Adipose tissue (tissue), 3 donors: ENCODE measurements at regions not wholly inside any gene's neighbourhood (a gene's known extent, or its start where the extent isn't known, plus 50 kb on each side); places are given as distances from the start of the nearest gene placed in this dataset.

Source experiments
- H3K27ac ChIP-seq: one replicate; pipeline ENCODE4 v1.5.1; 2013; ENCODE audit warnings: low read depth, low read length
- WGBS, 3 donors: extraction: QIAGEN DNeasy Blood & Tissue Kit; methylation state at CpG; one replicate each; pipeline ENCODE4 v1.1.7; 2013; 5-methylcytosine and 5-hydroxymethylcytosine counted together
- donor health status: healthy with polysubstance abuse.
- donor health status: Bipolar disorder and iron deficiency.
- donor health status: healthy.

DNA sequence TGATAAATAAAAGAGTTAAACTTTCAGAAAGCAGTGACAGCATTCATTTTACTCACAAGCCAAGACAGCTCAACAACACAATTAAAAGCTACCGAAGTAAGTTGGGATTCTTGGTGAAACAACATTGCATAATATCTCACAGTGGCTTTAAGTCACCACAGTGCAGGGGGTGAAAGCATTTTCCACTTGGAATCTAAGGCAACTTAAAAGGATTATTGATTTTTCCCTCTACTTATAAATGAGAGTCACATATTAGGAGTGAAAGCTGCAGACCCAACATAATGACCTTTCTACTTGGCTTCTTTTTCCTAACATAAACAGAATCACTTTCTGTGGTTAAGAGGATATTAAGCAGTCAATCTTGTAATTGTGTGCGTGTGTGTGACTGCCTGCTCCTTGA lies 536.6 kb upstream of the CXADR start:
- WGBS, 3 donors: 20 to 46% (median 40%) methylated on average over 2 of the region's 2 CpGs
- H3K27ac ChIP-seq: no peak overlapping the region

DNA sequence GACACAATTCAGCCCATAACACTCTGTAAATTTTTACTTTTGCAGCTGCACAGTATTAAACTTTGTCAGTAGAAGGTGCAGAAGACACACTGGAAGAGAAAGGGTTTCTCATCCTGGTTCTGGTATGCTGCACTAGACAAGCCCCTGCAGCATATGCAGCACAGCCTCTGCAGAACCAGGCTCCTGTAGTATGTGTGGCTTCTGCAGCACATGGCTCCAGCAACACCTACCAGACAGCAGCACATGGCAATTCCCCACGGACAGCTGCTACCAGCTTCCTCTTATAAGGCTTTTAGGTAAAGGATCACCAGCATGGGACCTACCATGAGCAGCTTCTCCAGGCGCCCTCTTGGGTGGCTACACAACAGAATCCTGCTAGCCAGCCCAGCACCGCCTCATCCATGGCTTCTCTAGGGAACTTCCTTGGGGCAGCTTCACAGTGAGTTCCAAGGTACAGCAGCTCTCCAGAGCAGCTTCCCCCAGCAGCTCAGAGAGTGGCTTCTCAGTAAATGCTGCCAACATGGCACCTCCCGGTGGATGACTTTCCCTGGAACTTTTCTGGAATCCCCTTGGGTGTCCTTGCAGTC lies 534.4 kb upstream of the CXADR start:
- no peak overlapping the region for H3K27ac ChIP-seq
- WGBS, 3 donors: 84 to 87% (median 85%) methylated on average over 4 of the region's 4 CpGs

DNA sequence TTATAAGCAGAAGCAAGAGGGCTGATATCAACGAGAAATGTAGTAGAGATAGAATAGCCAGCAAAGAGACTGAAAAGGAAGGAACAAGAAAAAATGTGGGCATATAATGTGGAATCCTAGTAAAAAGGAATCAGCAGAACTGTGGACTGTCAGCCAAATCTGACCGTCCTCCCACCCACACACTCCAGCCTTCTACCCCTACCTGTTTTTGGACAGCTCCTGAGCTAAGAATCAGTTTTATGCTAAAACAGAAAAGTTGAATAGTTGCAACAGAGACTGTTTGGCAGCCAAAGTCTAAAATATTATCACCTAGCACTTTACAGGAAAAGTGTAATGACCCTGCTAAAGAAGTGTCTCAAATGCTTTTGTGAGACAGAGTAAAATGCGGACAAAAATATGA lies 533.3 kb upstream of the CXADR start:
- 78 to 81% (median 80%) methylated on average over 3 of the region's 3 CpGs for WGBS, 3 donors
- no peak overlapping the region for H3K27ac ChIP-seq

GRCh38 chr21:16983420-16983819 lies 529.4 kb upstream of the CXADR start:
- no peak overlapping the region for H3K27ac ChIP-seq

DNA sequence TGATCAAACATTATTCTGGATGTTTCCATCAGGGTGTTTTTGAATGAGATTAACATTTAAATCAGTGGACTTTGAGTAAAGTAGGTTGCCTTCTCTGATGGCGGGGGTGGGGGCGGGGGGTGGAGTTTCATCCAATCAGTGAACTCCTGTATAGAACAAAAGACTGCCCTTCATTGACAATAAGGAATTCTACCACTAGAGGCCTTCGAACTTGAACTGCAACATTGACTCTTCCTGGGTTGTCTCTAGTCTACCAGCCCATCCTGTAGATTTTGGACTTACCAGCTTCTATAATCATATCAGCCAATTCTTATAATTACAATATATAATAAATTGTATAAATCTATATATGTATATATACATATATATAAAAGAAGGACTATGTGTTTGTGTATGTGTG lies 520.4 kb upstream of the CXADR start:
- H3K27ac ChIP-seq: no peak overlapping the region
- 69 to 85% (median 79%) methylated on average over 3 of the region's 3 CpGs for WGBS, 3 donors

DNA sequence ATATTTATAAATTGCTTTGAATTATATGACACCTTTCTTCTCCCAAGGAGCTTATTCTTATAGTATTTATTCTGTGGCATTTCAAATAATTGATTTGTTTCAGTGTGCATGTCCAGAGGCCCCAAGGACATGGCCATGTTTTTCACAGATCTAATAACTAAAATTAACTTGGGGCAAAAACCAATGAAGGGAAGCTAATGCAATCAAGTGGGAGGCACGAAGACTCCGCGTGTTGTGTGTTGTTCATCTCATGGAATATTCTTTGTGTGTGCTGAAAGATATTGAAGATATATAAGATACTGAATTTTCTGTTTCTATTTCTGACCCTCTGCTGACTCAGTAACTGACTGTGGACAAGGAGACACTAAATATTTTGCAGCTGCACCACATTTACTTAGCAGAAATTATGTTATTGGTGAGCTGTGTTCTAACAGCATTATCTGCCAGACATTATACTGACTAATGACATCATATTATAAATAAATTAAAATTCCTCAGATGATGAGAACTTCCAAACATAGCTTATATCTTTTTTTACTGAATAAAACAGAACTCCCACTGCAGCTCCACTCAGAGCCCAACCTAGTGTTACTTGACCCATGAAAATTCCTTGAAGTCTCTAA lies 519.3 kb upstream of the CXADR start:
- WGBS, 3 donors: 74 to 85% (median 84%) methylated on average over 3 of the region's 3 CpGs

DNA sequence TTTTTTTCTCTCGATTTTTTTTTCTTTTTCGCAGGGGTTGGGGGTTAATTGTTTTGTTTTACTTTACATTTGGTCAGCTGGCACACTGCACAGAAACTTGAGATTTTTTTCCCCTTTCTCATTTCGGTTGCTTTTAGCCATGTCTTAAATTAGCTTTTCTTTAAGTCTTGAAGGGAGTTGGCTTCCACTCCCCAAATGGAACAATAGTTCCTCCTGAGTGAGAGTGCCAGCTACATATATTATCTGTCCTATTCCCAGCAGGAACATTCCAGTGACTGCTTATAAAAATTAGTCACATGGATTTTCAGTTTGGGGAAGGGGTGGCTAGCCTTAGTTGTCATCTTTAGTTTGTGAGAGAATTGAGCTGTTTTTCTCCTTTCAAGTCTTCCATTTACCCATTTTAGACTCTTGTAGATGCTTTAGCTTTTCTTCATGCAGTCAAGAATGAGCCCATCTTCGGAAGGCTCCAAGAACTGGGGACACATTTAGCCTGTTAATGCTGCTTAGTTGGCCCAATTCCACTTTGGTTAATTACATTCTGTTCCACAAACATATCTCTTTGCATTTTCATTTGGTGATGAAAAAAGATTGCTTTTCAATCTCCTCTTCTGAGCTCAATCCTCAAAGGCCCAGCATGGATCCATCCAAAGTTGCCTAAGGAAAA lies 510.1 kb upstream of the CXADR start:
- 68 to 82% (median 77%) methylated on average over 4 of the region's 4 CpGs for WGBS, 3 donors
- no peak overlapping the region for H3K27ac ChIP-seq

More for the DNA sequence above, 519.3 kb upstream of the CXADR start:
- H3K27ac ChIP-seq: no peak overlapping the region

DNA sequence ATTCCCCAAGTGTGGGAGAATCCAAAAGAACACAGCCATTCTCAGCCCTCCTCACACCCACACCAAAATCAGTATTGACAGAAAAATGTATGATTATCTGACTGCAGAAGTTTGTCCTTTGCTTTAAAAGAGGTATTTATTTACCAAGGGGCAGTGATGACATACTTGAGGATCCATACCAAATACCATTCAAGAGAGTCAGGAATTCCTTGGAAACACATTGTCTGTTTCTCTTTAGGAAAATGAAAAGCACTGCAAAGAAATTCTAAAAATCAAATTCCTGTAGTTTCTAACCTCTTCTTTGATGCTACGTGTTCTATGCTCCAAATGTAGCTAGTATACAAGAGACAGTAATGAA lies 509.6 kb upstream of the CXADR start:
- 66 to 72% (median 69%) methylated on average over 1 of the region's 1 CpG for WGBS, 3 donors
- H3K27ac ChIP-seq: no peak overlapping the region

DNA sequence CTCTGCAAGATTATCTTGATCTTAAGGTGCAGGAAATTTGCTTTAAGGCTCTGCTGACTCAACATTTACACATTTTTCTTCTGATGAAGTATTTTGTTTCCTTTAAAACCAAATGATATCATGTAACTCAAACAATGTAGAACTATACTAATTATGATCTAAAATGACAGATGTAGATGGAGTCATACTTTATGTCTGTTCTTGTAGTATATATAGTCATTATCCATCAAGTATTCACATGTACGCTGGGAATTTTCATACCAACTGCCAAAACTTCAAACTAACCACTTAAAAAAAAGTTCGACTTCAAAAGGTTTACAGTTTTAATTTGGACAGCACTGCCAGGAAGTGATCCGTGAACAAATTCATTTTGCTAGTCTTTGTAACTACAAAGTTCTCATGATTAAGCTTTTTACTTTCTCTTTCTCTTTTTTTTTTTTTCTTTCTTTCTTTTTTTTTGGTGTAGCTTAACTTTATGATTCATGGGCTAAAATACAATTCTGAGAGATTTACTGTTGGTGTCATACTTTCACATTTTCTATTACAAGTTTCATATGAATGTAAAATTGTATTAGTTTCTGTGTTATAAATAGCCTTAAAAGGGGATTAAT lies 509.0 kb upstream of the CXADR start:
- WGBS, 3 donors: 5 to 46% (median 12%) methylated on average over 3 of the region's 3 CpGs
- H3K27ac ChIP-seq: no peak overlapping the region

DNA sequence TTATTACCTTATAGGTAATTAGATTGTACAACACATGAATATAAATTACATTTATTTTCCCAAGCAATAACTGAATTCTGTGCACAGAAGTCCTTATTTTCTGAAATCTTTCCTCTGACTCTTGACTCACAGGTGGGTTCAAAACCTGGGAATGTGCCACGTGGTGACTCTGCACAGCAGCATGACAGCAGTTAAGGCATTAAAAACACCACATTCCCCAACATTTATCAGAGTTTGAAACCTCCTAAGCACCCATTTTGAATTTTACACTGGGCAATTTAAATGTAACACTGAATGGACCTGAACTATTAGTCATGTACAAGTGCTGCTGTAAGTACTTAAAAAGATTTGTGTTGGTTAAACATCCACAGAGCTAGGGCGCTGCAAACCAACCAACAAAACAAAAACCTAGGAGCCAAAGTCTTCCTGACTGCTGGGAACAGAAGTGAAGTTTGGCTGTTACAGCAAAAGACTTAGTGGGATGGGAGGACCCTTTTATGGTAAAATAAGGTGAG lies 480.6 kb upstream of the CXADR start:
- H3K27ac ChIP-seq: no peak overlapping the region
- 33 to 70% (median 66%) methylated on average over 2 of the region's 2 CpGs for WGBS, 3 donors

GRCh38 chr21:17044696-17045095 lies 468.1 kb upstream of the CXADR start:
- WGBS, 3 donors: 52 to 75% (median 72%) methylated on average over 3 of the region's 3 CpGs
- H3K27ac ChIP-seq: no peak overlapping the region

DNA sequence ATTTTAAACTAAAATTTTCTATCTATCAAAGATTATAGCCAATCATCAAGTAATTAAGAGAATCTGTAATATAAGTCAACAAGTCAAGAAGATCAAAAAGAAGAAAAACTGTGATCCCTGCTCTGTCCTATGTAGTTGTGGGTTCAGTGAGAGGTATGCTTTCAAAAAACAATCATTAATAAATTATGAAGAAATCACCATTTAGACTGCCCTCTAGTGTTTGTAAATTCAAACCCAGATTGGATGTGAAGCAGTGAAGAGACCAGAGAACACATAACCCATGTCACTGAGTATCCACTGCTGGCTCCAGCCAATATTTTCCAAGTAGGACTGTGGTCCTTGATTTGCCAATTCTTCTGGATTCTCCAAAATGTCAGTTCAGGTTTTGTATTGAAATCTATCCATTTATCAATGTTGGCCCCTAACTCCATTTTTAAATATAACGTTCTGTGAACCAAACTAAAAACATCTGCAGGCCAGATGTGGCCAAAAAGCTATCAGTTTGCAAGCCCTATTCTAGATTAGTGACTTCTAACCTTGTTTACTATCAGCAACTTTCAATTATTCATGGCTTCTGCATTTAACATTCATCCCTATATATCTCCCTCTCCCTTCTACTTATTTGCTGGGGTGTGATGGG lies 467.5 kb upstream of the CXADR start:
- WGBS, 3 donors: 0 to 59% (median 36%) methylated on average over 1 of the region's 1 CpG
- H3K27ac ChIP-seq: no peak overlapping the region

- no peak overlapping the region for H3K27ac ChIP-seq
- 58 to 80% (median 71%) methylated on average over 3 of the region's 3 CpGs for WGBS, 3 donors
Measured at GRCh38 chr21:17048974-17049373, 463.9 kb upstream of the CXADR start.

DNA sequence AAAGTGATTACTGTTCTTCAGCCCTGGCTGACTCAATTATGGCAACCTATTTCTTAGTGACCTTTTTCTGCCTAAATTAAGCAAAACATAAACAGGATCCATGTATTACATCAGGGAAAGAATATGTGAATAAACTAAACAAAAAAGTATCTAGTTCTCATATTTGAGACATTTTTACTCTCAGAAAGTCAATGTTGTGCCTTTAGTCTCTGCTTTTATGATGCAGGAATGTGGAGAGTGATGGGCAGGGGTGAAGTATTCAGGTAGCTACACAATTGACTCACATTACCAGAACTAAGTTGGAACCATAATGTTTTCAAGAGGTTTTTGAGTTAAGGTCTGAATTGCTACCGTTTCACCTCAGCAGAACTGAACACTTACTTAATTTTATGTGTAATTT lies 462.7 kb upstream of the CXADR start:
- 75 to 89% (median 78%) methylated on average over 1 of the region's 1 CpG for WGBS, 3 donors

DNA sequence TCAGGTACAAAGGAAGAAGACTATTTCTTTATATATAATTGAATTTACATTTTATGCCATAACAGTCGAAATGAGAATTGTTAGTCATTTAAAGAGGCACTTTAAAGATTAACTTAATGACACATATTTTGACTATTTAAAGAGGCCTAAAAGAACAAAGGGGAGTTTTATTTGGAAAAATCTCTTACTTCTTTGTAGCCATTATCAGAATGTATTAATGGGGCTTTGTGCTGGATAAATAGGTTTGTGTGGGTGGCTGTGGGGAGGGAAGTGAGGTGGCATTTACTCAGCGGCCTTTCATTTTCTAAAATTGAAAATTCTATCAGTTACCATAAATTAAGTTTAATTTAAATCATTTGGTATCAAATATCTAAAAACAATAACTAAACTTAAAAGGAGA lies 462.2 kb upstream of the CXADR start:
- WGBS, 3 donors: 55 to 86% (median 85%) methylated on average over 2 of the region's 2 CpGs

More for the DNA sequence above, 462.7 kb upstream of the CXADR start:
- no peak overlapping the region for H3K27ac ChIP-seq

DNA sequence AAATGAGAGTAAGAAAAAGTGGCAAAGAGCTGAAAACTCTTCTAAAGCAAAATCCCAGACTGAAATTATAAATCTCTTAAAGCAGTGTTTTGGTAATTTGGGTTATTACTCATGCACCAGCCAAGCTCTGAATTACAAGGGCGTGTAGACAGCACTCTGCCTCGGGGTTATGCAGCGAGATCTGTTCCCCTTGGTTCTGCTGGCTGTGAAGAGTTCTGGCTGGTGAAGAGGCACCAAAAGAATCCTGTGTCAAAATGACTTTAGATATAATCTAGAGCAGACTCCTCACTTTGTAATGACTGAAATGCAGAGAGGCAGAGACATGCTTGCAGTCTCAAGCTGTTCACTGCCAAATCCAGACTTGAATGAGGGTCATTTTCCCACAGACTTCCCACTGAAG lies 461.8 kb upstream of the CXADR start:
- 39 to 87% (median 74%) methylated on average over 3 of the region's 3 CpGs for WGBS, 3 donors

More for the DNA sequence above, 462.2 kb upstream of the CXADR start:
- H3K27ac ChIP-seq: no peak overlapping the region

GRCh38 chr21:17053321-17053720 lies 459.5 kb upstream of the CXADR start:
- 30 to 51% (median 50%) methylated on average over 7 of the region's 7 CpGs for WGBS, 3 donors
- H3K27ac ChIP-seq: no peak overlapping the region

More for the DNA sequence above, 461.8 kb upstream of the CXADR start:
- H3K27ac ChIP-seq: no peak overlapping the region

DNA sequence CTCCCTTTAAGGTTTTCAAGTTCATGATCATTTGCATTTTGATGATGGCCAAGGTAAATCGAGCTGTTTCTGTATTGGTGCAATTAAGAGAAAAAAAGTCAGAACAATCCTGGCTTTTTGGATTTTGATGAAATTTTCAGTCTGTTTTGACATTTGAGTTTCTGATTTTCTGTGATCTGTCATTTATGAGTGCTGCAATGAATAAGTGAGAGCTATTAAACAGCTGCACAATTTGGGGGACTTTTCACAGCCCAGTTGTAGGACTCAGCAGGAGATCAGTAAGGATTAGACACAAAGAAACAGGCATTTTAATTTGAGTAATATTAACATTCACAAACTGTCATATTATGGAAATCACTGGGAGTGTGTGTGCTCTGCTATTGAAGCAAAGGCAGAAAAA lies 452.9 kb upstream of the CXADR start:
- H3K27ac ChIP-seq: no peak overlapping the region
- 47 to 68% (median 68%) methylated on average over 1 of the region's 1 CpG for WGBS, 3 donors

DNA sequence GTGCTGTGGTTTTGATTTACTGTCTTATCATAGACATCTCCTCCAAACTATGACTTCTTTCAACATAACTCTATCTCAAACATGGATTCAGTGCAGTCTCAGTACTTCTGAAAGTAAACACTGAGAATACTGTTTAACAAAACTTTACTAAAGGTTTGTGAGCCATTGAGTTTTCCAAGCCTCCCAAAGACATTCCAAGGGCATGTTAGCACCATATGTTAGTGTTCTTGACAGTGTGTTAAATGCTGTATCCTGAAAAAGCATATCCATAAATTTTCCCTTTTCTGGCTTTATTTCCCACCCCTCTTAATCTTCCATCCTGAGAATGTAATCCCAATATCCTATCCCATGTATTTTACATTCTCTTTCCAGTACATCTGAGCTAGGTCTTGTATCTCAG lies 446.8 kb upstream of the CXADR start:
- no peak overlapping the region for H3K27ac ChIP-seq
